ENCODE measurements at regions not wholly inside any gene's neighbourhood (a gene's known extent, or its start where the extent isn't known, plus 50 kb on each side); places are given as distances from the start of the nearest gene placed in this dataset.

GRCh38 chr21:35243171-35243570, 194.1 kb upstream of the RUNX1 start:
- Mint-ChIP-seq H3K27me3 (ENCODE audit: low read depth in 3 of 3) (peaks cover 0 to 2% (median 0%) of the 10 kb centered on the region in 3 donors), H3K27ac (no peak overlapping the region), H3K4me3 (no peak overlapping the region), H3K9me3 (peaks cover 0 to 2% (median under 1%) of the 10 kb centered on the region in 7 donors), H3K36me3 (no peaks in the 10 kb centered on the region), H3K4me1 (peaks cover 1% of the 10 kb centered on the region)
- Histone ChIP-seq H3K79me2 (ENCODE audit: insufficient read depth, low read length) (no peaks in the 10 kb centered on the region), H3K27me3 (ENCODE audit: control insufficient read depth in 2 of 2, insufficient read depth in 2 of 2, low read length in 2 of 2) (no peaks in the 10 kb centered on the region), H3K9ac (ENCODE audit: insufficient read depth, low read length, poor library complexity, severe bottlenecking) (no peak overlapping the region), H3K9me3 (replicated peaks in 1 of 2; ENCODE audit: control insufficient read depth in 1 of 2, insufficient read depth in 1 of 2, low read length in 2 of 2) (no peaks in the 10 kb centered on the region), H4K20me1 (ENCODE audit: insufficient read depth, low read length) (no peaks in the 10 kb centered on the region), H3K4me1 (ENCODE audit: control insufficient read depth in 1 of 2, insufficient read depth in 2 of 2, low read length in 2 of 2) (no peaks in the 10 kb centered on the region), H3K27ac (ENCODE audit: low read depth in 1 of 2, low read length in 2 of 2) (no peak overlapping the region), H3K36me3 (replicated peaks in 1 of 2; ENCODE audit: control insufficient read depth in 1 of 2, insufficient read depth in 2 of 2, low read length in 2 of 2) (no peaks in the 10 kb centered on the region), H2AFZ (ENCODE audit: insufficient read depth, low read depth, low read length, poor library complexity, severe bottlenecking) (no peak overlapping the region), H3K4me2 (replicated peaks; ENCODE audit: extremely low read depth, low read length, poor library complexity, severe bottlenecking) (no peak overlapping the region), H3K4me3 (replicated peaks in 1 of 3; ENCODE audit: low read depth in 2 of 3, low read length in 3 of 3) (no peak overlapping the region)
- intact Hi-C loops (cut with micrococcal nuclease): no loop called here
- no peak for TF ChIP-seq CTCF (IDR thresholded peaks at IDR 0.05)
- no peak for DNase-seq
- no CpG with 5 or more reads among the region's 4 CpGs for WGBS (ENCODE audit: insufficient coverage)

GRCh38 chr21:35239811-35240219, 190.7 kb upstream of the RUNX1 start:
- peaks cover 0 to 3% (median 2%) of the 10 kb centered on the region in 3 donors for H3K27me3 Mint-ChIP-seq (ENCODE audit: low read depth in 3 of 3)
- peaks cover 8 to 14% of the 10 kb centered on the region in 2 donors for H3K9me3 ChIP-seq (replicated peaks in 1 of 2; ENCODE audit: control insufficient read depth in 1 of 2, insufficient read depth in 1 of 2, low read length in 2 of 2)
- H3K4me2 ChIP-seq (replicated peaks; ENCODE audit: extremely low read depth, low read length, poor library complexity, severe bottlenecking): no peak overlapping the region
- no peak for TF ChIP-seq CTCF (IDR thresholded peaks at IDR 0.05)
- H3K4me1 ChIP-seq (ENCODE audit: control insufficient read depth in 1 of 2, insufficient read depth in 2 of 2, low read length in 2 of 2): no peaks in the 10 kb centered on the region
- no peaks in the 10 kb centered on the region for H3K36me3 Mint-ChIP-seq
- H3K9me3 Mint-ChIP-seq: peaks cover 13 to 20% (median 15%) of the 10 kb centered on the region in 7 donors
- H4K20me1 ChIP-seq (ENCODE audit: insufficient read depth, low read length): no peaks in the 10 kb centered on the region
- no peak overlapping the region for H3K4me3 Mint-ChIP-seq
- no peaks in the 10 kb centered on the region for H3K36me3 ChIP-seq (replicated peaks in 1 of 2; ENCODE audit: control insufficient read depth in 1 of 2, insufficient read depth in 2 of 2, low read length in 2 of 2)
- DNase-seq: no peak
- H2AFZ ChIP-seq (ENCODE audit: insufficient read depth, low read depth, low read length, poor library complexity, severe bottlenecking): no peak overlapping the region
- H3K4me1 Mint-ChIP-seq: peaks cover 3% of the 10 kb centered on the region
- H3K4me3 ChIP-seq (replicated peaks in 1 of 3; ENCODE audit: low read depth in 2 of 3, low read length in 3 of 3): no peak overlapping the region
- WGBS (ENCODE audit: insufficient coverage): 89% methylated on average over 9 of the region's 9 CpGs
- no peak overlapping the region for H3K9ac ChIP-seq (ENCODE audit: insufficient read depth, low read length, poor library complexity, severe bottlenecking)
- no peak overlapping the region for H3K27ac ChIP-seq (ENCODE audit: low read depth in 1 of 2, low read length in 2 of 2)
- H3K79me2 ChIP-seq (ENCODE audit: insufficient read depth, low read length): no peaks in the 10 kb centered on the region
- intact Hi-C loops (cut with micrococcal nuclease): no loop called here
- no peaks in the 10 kb centered on the region for H3K27me3 ChIP-seq (ENCODE audit: control insufficient read depth in 2 of 2, insufficient read depth in 2 of 2, low read length in 2 of 2)
- peak overlapping the region in 1 of 7 donors; percentile 47 for H3K27ac Mint-ChIP-seq

All from CD14-positive monocyte (primary cell).